Activated B cell treated with CpG ODN at 0.5 μM for 24 hours (primary cell): ENCODE measurements at regions not wholly inside any gene's neighbourhood (a gene's known extent, or its start where the extent isn't known, plus 50 kb on each side); places are given as distances from the start of the nearest gene placed in this dataset.

Source experiments
- ATAC-seq: fragments of 200-7000 bp; cut with Tn5 transposase; one replicate; pipeline ENCODE4 v1.10.0; 2021; ENCODE audit warnings: low read depth, mild to moderate bottlenecking, moderate library complexity
- CTCF ChIA-PET: fragments of 350-600 bp; sonication (Branson Sonifier 250); formaldehyde crosslinking; loops from one replicate; lab custom pipeline; 2021; ENCODE audit warnings: antibody characterized with exemption; lab: Charles Lee
- POLR2A ChIA-PET: fragments of 350-600 bp; sonication (Branson Sonifier 250); formaldehyde crosslinking; loops from one replicate; lab custom pipeline; 2021; ENCODE audit warnings: antibody characterized with exemption; lab: Charles Lee
- DNase-seq: peaks from one replicate; pipeline ENCODE4 v3.0.0; 2022
- H3K27ac Mint-ChIP-seq: one replicate; pipeline ENCODE4 v1.8.0; 2020; ENCODE audit warnings: mixed read lengths
- H3K27me3 Mint-ChIP-seq: one replicate; pipeline ENCODE4 v1.8.0; 2021; ENCODE audit warnings: mixed read lengths
- H3K36me3 Mint-ChIP-seq: one replicate; pipeline ENCODE4 v1.8.0; 2021; ENCODE audit warnings: low read depth, mixed read lengths
- H3K4me1 Mint-ChIP-seq: one replicate; pipeline ENCODE4 v1.8.0; 2021; ENCODE audit warnings: mixed read lengths
- H3K4me3 Mint-ChIP-seq: one replicate; pipeline ENCODE4 v1.8.0; 2020; ENCODE audit warnings: mild to moderate bottlenecking, mixed read lengths
- H3K9me3 Mint-ChIP-seq: one replicate; pipeline ENCODE4 v1.8.0; 2020; ENCODE audit warnings: mixed read lengths
- CTCF ChIP-seq: fragments of 200-600 bp; IDR thresholded peaks from one replicate; pipeline ENCODE4 v1.8.0; 2022; ENCODE audit warnings: antibody characterized with exemption, mild to moderate bottlenecking
- intact Hi-C: fragments of 100-400 bp; cut with micrococcal nuclease; formaldehyde crosslinking; loops from one replicate; pipeline ENCODE4 v1.15.1; 2024

GRCh38 chr10:85464336-85464735 lies 902.3 kb downstream of the GRID1 start:
- POLR2A ChIA-PET = no interaction called here
- Mint-ChIP-seq H3K36me3 (no peaks in the 10 kb centered on the region), H3K4me3 (no peak overlapping the region), H3K27me3 (no peaks in the 10 kb centered on the region), H3K4me1 (no peaks in the 10 kb centered on the region), H3K27ac (no peak overlapping the region), H3K9me3 (peaks cover 2% of the 10 kb centered on the region)
- intact Hi-C loops = no loop called here
- ATAC-seq = no peak
- no peak for DNase-seq
- TF ChIP-seq CTCF = no peak
- CTCF ChIA-PET = no interaction called here

GRCh38 chr10:85477979-85478378 lies 888.6 kb downstream of the GRID1 start:
- ChIA-PET CTCF (no interaction called here), POLR2A (no interaction called here)
- intact Hi-C loops = no loop called here
- no peaks in the 10 kb centered on the region for H3K4me1 Mint-ChIP-seq
- DNase-seq (no peak), ATAC-seq (no peak)
- H3K36me3 Mint-ChIP-seq = no peaks in the 10 kb centered on the region
- no peak overlapping the region for H3K4me3 Mint-ChIP-seq
- TF ChIP-seq CTCF = no peak
- peaks cover 2% of the 10 kb centered on the region for H3K27me3 Mint-ChIP-seq
- no peak overlapping the region for H3K27ac Mint-ChIP-seq
- H3K9me3 Mint-ChIP-seq = no peaks in the 10 kb centered on the region

GRCh38 chr10:85490431-85490830 lies 876.2 kb downstream of the GRID1 start:
- no peak for TF ChIP-seq CTCF
- ATAC-seq = no peak
- Mint-ChIP-seq H3K9me3 (peaks cover 3% of the 10 kb centered on the region), H3K27me3 (no peaks in the 10 kb centered on the region), H3K4me1 (no peaks in the 10 kb centered on the region), H3K27ac (no peak overlapping the region), H3K4me3 (no peak overlapping the region), H3K36me3 (no peaks in the 10 kb centered on the region)
- intact Hi-C loops = no loop called here
- CTCF ChIA-PET = no interaction called here
- DNase-seq = no peak
- POLR2A ChIA-PET = no interaction called here

GRCh38 chr10:85491652-85492051 lies 874.9 kb downstream of the GRID1 start:
- Mint-ChIP-seq H3K4me3 (no peak overlapping the region), H3K9me3 (peaks cover 3% of the 10 kb centered on the region), H3K36me3 (no peaks in the 10 kb centered on the region), H3K27me3 (no peaks in the 10 kb centered on the region), H3K4me1 (no peaks in the 10 kb centered on the region), H3K27ac (no peak overlapping the region)
- POLR2A ChIA-PET = no interaction called here
- intact Hi-C loops = no loop called here
- no peak for ATAC-seq
- DNase-seq = no peak
- CTCF ChIA-PET = no interaction called here
- no peak for TF ChIP-seq CTCF

- no peak for ATAC-seq
These were observed 873.9 kb downstream of the GRID1 start for GRCh38 chr10:85492684-85493083.

More at GRCh38 chr10:85492684-85493083, 873.9 kb downstream of the GRID1 start:
- TF ChIP-seq CTCF = no peak
- ChIA-PET POLR2A (no interaction called here), CTCF (no interaction called here)
- intact Hi-C loops = no loop called here
- Mint-ChIP-seq H3K27me3 (no peaks in the 10 kb centered on the region), H3K27ac (no peak overlapping the region), H3K4me3 (no peak overlapping the region), H3K9me3 (peaks cover 3% of the 10 kb centered on the region), H3K36me3 (no peaks in the 10 kb centered on the region), H3K4me1 (no peaks in the 10 kb centered on the region)
- DNase-seq = no peak
